ENCODE measurements at regions not wholly inside any gene's neighbourhood (a gene's known extent, or its start where the extent isn't known, plus 50 kb on each side); places are given as distances from the start of the nearest gene placed in this dataset.
"Not testable (repeated sequence)": the region's sequence is repeated elsewhere in the genome, so short reads cannot be mapped to it uniquely, and the experiment has no call there.

DNA sequence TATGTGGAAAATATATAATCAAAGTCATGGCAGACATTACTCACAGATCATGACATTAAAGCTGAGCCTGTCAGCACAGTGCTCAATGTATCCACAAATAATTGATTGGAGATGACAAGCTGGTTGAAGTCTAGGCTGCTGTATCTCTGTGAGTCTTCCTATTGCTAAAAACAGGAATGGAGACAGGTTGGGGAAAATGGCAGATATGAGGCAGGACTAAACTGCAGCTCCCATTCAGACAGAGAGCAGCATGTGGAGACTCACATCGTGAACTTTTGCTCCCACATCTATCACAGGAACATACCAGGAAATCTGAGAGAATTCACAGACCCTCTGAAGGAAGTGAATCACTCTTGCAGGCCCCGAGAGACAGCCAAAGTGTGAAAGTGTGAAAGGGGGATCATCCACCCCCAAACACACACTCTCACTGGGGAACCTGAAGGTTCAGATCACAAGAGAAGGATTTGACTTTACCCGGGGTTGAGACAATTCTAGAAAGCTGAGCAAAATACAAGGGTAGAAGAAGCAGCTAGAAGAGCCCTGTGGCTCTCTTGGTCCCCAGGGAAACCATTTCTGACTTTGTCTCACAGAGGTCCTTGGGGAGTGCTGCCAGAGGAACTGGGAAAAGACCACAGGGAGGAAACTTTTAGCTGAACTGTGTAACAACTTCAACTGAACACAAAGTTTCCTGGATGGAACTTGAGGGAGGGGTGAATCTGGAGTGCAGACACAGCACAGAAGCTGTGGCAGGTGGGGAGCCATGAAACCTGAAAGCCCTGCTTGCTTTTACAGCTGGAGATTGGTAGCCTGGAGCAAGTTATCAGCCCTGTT, 173.4 kb downstream of the S1PR1 start:
- intact Hi-C loops (cut with DNase I; ENCODE audit: low total_unique reads): no loop called here
- 32 to 44% methylated on average over 3 of the region's 3 CpGs for WGBS, 2 donors
- no peak for DNase-seq (ENCODE audit: low spot score in 2 of 2)
- no peak overlapping the region for H3K4me3 ChIP-seq (ENCODE audit: low read depth, poor library complexity, severe bottlenecking)
- TF ChIP-seq, protein P1, sequence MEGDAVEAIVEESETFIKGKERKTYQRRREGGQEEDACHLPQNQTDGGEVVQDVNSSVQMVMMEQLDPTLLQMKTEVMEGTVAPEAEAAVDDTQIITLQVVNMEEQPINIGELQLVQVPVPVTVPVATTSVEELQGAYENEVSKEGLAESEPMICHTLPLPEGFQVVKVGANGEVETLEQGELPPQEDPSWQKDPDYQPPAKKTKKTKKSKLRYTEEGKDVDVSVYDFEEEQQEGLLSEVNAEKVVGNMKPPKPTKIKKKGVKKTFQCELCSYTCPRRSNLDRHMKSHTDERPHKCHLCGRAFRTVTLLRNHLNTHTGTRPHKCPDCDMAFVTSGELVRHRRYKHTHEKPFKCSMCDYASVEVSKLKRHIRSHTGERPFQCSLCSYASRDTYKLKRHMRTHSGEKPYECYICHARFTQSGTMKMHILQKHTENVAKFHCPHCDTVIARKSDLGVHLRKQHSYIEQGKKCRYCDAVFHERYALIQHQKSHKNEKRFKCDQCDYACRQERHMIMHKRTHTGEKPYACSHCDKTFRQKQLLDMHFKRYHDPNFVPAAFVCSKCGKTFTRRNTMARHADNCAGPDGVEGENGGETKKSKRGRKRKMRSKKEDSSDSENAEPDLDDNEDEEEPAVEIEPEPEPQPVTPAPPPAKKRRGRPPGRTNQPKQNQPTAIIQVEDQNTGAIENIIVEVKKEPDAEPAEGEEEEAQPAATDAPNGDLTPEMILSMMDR (IDR thresholded peaks at IDR 0.05): no peak
- no peak for TF ChIP-seq POLR2A (IDR thresholded peaks at IDR 0.05)

DNA sequence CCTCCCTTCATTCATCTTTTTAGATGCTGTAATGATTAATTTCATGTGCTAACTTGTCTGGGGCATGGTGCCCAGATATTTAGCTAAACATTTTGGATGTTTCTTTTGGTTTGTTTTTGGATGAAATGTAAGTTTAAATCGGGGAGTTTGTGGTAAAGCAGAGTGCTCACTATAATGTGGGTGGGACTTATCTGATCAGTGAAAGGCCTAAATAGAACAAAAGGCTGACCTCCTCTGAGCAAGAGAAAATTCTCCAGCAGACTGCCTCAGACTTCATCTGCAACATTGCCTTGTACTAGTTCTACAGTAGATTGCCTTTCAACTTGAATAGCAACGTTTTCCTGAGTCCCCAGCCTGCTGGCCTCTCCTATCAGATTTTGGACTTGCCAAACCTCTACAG, 183.6 kb downstream of the S1PR1 start:
- intact Hi-C loops (cut with DNase I; ENCODE audit: low total_unique reads): no loop called here
- H3K4me3 ChIP-seq (ENCODE audit: low read depth, poor library complexity, severe bottlenecking): no peak overlapping the region
- no peak for DNase-seq (ENCODE audit: low spot score in 2 of 2)
- 9 to 17% methylated on average over 2 of the region's 2 CpGs for WGBS, 2 donors
- TF ChIP-seq, protein P1 (IDR thresholded peaks at IDR 0.05): no peak
- no peak for TF ChIP-seq POLR2A (IDR thresholded peaks at IDR 0.05)

DNA sequence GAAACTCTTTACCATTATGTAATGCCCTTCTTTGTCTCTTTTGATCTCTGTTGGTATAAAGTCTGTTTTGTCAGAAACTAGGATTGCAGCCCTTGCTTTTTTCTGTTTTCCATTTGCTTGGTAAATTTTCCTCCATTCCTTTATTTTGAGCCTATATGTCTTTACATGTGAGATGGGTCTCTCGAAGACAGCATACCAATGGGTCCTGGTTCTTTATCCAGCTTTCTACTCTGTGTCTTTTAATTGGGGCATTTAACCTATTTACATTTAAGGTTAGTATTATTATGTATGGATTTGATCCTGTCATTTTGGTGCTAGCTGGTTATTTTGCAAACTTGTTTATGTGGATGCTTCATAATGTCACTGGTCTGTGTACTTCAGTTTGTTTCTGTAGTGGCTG, 191.3 kb downstream of the S1PR1 start:
- intact Hi-C loops (cut with DNase I; ENCODE audit: low total_unique reads): not testable (repeated sequence)

DNA sequence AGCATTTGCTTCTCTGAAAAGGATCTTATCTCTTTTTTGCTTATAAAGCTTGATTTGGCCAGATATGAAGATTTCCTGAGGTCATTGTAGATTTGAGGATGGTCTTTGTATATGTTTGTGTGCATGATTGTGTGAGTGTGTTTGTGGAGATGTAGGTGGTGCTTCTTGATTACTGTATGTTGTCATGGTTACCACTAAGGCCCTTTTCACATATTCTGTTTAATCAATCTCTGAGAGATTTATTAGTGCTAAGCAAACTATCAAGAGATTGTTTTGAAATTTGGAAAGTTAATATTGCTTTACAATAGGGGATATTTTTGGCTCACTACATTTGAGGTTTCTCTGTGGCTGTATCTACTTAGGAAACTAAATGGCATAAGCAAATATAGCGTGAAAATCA, 191.7 kb downstream of the S1PR1 start:
- no peak for TF ChIP-seq POLR2A (IDR thresholded peaks at IDR 0.05)
- TF ChIP-seq, protein P1 (IDR thresholded peaks at IDR 0.05): no peak
- no peak overlapping the region for H3K4me3 ChIP-seq (ENCODE audit: low read depth, poor library complexity, severe bottlenecking)
- intact Hi-C loops (cut with DNase I; ENCODE audit: low total_unique reads): no loop called here
- 84 to 87% methylated on average over 1 of the region's 1 CpG for WGBS, 2 donors
- DNase-seq (ENCODE audit: low spot score in 2 of 2): no peak

More for the DNA sequence above, 191.3 kb downstream of the S1PR1 start:
- DNase-seq (ENCODE audit: low spot score in 2 of 2): not testable (repeated sequence)
- H3K4me3 ChIP-seq (ENCODE audit: low read depth, poor library complexity, severe bottlenecking): peak overlapping the region; percentile 14
- 94 to 96% methylated on average over 1 of the region's 1 CpG for WGBS, 2 donors

DNA sequence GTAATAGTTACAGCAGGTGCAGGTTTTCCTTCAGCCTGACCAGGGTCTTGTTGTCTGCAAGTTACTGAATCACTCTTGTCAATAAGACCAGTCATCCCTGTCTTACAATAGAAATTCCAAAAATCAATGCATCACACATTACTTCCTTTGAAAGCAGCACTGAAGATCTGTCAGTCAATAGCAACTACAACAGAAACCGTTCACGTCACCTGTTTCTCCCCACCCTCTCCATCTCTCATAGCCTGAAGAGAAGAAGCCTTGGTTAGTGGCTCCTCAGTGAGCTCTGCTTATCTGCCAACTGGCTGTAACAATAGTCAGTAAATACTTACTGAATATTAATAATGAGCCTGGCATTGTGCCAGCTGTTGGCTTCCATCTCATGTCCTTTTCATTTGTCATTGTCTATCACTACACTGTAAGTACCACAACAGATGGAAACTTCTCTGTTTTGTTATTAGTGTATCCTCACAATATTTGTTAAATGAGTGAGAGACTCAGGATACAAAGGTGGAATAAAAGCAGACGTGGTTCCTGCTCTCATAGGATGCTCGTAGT, 195.2 kb downstream of the S1PR1 start:
- no peak overlapping the region for H3K4me3 ChIP-seq (ENCODE audit: low read depth, poor library complexity, severe bottlenecking)
- 78 to 83% methylated on average over 4 of the region's 4 CpGs for WGBS, 2 donors
- intact Hi-C loops (cut with DNase I; ENCODE audit: low total_unique reads): no loop called here
- TF ChIP-seq, protein P1 (IDR thresholded peaks at IDR 0.05): no peak
- TF ChIP-seq POLR2A (IDR thresholded peaks at IDR 0.05): no peak
- DNase-seq (ENCODE audit: low spot score in 2 of 2): no peak

DNA sequence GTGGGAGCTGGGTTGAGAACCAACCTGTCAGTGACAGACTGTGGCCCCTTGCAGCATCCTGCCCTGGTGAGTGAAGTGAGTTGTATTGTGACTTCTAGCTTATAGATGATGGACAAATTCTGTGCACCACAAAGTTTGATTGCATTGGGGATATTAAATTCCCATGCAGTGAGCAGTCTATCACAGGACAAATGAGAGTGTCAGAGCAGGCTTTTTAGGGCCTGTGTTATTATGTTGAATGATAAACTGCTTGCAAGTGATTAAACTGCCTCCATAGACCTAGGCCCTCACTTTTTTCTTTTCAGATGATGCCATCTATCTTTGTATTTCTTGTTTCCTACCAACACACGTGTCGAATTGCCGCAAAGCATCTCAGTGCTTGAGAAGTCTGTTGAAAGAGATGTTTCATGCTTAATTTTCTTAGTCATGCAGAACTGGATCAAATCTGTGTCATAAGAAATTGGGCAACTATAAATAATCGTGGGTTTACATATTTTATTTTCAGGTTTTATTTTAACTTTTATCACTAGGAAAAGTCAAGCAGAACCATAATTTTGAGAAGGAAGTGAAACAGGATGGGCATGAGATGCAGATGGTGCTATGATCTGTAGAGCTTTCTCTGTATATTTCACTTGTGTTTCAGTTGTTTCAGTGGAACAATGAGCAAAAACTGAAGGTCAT, 199.2 kb downstream of the S1PR1 start:
- TF ChIP-seq POLR2A (IDR thresholded peaks at IDR 0.05): no peak
- TF ChIP-seq, protein P1 (IDR thresholded peaks at IDR 0.05): no peak
- intact Hi-C loops (cut with DNase I; ENCODE audit: low total_unique reads): no loop called here
- 74 to 79% methylated on average over 4 of the region's 4 CpGs for WGBS, 2 donors

More for the DNA sequence above, 199.2 kb downstream of the S1PR1 start:
- H3K4me3 ChIP-seq (ENCODE audit: low read depth, poor library complexity, severe bottlenecking): no peak overlapping the region
- DNase-seq (ENCODE audit: low spot score in 2 of 2): no peak

Data from lower leg skin (tissue), 4 donors.